ENCODE measurements at regions not wholly inside any gene's neighbourhood (a gene's known extent, or its start where the extent isn't known, plus 50 kb on each side); places are given as distances from the start of the nearest gene placed in this dataset.

DNA sequence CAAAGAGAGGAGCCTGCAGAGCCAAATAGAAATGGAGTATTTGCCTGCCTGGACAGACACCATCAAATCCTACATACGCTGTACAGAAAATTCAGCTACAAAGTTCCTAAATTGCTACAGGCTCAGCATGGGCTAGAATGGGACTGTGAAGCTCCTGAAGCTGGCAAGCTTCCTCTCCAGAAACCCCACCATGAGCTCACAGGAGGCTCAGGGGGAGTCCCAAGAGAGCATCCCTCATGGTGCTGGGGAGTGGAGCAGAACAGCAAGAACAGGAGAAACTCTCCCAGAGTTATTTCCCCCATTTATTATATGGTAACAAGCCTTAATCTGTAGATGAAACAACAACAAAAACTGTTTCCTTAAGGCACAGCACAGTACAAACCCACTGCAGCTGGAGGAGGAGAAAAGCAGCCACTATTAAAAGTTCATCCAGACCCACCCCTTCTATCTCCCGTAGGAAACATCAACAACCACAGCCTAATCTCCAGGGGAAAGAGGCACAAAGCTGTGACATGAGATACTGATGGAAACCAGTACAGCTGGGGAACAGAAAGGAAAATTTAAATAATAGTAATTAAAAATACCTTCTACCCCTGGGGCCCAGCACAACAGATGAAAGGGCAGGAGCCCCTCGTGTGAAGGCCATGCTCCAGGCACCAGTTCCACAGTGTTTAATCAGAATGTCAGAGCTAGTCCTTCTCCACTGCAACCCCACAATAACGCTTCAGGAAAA, 548.5 kb downstream of the MTRR start:
- DNase-seq (ENCODE audit: low read depth): no peak
- no peak overlapping the region for H3K4me3 ChIP-seq (ENCODE audit: control insufficient read depth, low read depth, low read length)
- TF ChIP-seq, protein P1, sequence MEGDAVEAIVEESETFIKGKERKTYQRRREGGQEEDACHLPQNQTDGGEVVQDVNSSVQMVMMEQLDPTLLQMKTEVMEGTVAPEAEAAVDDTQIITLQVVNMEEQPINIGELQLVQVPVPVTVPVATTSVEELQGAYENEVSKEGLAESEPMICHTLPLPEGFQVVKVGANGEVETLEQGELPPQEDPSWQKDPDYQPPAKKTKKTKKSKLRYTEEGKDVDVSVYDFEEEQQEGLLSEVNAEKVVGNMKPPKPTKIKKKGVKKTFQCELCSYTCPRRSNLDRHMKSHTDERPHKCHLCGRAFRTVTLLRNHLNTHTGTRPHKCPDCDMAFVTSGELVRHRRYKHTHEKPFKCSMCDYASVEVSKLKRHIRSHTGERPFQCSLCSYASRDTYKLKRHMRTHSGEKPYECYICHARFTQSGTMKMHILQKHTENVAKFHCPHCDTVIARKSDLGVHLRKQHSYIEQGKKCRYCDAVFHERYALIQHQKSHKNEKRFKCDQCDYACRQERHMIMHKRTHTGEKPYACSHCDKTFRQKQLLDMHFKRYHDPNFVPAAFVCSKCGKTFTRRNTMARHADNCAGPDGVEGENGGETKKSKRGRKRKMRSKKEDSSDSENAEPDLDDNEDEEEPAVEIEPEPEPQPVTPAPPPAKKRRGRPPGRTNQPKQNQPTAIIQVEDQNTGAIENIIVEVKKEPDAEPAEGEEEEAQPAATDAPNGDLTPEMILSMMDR (conservative IDR thresholded peaks at IDR 0.05; ENCODE audit: control insufficient read depth, insufficient read depth, low read depth, low read length): no peak

DNA sequence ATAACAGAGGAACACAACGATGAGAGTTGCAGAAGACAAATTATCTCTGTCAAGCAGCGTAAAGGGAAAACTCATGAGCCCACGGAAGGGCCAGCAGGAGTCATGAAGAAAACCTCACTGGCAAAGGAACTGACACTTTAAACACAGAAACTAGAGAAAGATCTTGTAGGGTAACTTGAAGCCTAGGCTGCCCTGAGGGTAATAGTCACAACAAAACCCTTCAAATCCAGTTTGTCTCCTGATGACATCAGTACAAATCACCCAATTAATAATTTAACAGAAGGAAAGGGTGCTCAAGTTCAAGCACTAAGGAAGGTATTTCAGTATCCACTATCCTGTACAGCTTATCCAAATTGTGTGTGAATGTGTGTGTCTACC, 549.1 kb downstream of the MTRR start:
- no peak overlapping the region for H3K4me3 ChIP-seq (ENCODE audit: control insufficient read depth, low read depth, low read length)
- no peak for DNase-seq (ENCODE audit: low read depth)

DNA sequence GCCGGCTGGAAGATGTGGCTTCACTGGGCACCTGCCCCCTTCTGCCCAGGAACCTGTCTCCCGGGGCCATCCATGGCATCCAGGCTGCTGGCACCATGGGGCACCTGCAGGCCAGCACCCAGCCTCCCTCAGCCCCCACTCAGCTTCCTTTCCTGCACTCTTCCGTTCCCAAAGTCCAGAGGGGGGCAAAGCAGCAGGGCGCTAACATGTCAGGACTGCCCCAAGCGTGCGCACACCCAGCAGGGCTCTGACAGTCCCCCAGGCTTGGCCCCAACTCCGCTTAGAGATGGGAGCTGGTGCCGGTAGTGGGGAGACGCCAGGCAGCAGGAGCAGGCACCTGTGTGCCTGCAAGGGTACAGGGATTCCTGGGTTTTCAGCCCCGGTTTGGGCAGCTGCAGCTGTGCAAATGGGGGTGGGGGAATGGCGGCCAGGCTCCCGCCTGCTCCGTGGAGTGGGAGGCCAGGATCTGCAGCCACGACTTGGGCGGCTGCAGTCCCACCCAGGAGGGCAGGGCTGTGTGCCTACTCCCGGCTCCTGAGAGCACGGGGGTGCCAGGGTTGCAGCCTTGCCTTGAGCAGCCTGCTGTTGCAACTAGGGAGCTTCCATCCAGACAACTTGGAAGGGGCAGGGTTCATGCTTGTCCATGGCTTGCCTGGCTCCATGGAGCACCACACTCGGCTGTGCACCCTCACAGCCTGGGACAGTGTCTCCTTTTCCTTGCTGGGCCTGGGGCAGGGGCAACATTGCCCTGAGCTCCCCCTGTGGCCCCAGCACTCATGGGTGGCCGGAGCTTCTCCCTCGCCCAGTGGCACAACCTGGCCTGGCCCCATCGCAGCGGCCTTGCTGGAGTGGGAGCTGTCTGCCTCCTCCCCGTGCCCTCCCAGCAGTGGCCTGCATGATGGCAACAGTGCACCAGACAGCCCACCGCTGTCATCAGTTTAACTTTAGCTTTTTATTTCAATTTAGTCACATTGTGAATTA, 561.1 kb downstream of the MTRR start:
- TF ChIP-seq, protein P1 (conservative IDR thresholded peaks at IDR 0.05; ENCODE audit: control insufficient read depth, insufficient read depth, low read depth, low read length): no peak
- no peak for DNase-seq (ENCODE audit: low read depth)
- no peak overlapping the region for H3K4me3 ChIP-seq (ENCODE audit: control insufficient read depth, low read depth, low read length)

More for the DNA sequence above, 549.1 kb downstream of the MTRR start:
- TF ChIP-seq, protein P1 (conservative IDR thresholded peaks at IDR 0.05; ENCODE audit: control insufficient read depth, insufficient read depth, low read depth, low read length): no peak

DNA sequence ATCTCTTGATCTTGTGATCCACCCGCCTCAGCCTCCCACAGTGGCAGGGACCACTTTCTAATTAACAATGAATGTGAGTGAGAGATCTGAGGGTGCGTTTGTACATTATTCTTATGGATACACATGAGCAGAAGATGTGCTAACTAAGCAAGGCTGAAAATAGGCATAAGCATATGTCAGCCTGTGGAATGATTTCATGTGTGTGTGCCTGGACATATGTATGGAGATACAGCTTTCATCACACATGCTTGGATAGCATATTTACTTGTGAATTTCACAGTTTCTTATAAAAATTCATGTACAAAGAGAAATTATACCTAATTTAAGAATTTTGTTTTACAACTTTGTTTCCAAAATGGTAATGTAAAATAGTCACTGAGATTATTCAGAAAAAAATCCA, 565.6 kb downstream of the MTRR start:
- DNase-seq (ENCODE audit: low read depth): no peak
- TF ChIP-seq, protein P1 (conservative IDR thresholded peaks at IDR 0.05; ENCODE audit: control insufficient read depth, insufficient read depth, low read depth, low read length): no peak
- H3K4me3 ChIP-seq (ENCODE audit: control insufficient read depth, low read depth, low read length): no peak overlapping the region

DNA sequence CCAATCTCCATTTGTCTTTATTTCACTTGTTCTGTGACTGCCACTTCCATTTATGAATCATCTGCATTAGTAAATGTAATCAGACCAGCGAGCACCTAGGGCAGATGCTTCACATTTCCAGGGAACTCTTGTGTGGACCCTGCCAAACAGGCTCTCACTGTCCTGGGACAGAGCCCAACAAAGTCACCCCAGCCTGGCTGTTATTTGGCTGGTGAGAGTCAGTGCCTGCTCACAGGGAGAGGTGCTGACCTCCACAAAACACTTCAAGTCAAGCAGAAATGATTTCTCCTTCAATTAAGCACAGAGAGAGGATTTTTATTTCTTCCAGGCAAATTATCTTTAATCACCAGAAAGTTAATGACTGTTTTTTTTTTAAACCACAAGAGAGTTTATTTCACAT, 568.0 kb downstream of the MTRR start:
- no peak overlapping the region for H3K4me3 ChIP-seq (ENCODE audit: control insufficient read depth, low read depth, low read length)
- TF ChIP-seq, protein P1 (conservative IDR thresholded peaks at IDR 0.05; ENCODE audit: control insufficient read depth, insufficient read depth, low read depth, low read length): no peak
- DNase-seq (ENCODE audit: low read depth): no peak

DNA sequence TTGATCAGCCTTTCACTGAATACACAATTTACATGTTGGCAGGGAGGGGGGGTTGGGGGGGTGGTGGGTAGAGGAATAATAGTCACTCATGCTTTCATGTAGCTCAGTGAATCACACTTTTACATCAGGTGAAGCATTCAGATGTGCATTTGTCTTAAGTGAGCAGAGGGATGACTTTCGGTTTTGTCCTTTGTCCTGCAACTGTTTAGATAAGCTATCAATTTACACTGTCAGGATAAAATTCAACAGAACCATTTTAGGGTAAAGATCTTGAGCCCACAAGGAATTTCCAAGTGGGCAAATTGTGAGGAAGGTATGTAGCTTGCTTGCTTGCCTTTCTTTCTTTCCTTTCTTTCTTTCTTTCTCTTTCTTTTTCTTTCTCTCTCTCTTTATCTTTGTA, 576.2 kb downstream of the MTRR start:
- DNase-seq (ENCODE audit: low read depth): no peak
- no peak overlapping the region for H3K4me3 ChIP-seq (ENCODE audit: control insufficient read depth, low read depth, low read length)
- TF ChIP-seq, protein P1 (conservative IDR thresholded peaks at IDR 0.05; ENCODE audit: control insufficient read depth, insufficient read depth, low read depth, low read length): no peak

All from fibroblast of mammary gland (primary cell).